ENCODE measurements at regions not wholly inside any gene's neighbourhood (a gene's known extent, or its start where the extent isn't known, plus 50 kb on each side); places are given as distances from the start of the nearest gene placed in this dataset.
"Not testable (repeated sequence)": the region's sequence is repeated elsewhere in the genome, so short reads cannot be mapped to it uniquely, and the experiment has no call there.

DNA sequence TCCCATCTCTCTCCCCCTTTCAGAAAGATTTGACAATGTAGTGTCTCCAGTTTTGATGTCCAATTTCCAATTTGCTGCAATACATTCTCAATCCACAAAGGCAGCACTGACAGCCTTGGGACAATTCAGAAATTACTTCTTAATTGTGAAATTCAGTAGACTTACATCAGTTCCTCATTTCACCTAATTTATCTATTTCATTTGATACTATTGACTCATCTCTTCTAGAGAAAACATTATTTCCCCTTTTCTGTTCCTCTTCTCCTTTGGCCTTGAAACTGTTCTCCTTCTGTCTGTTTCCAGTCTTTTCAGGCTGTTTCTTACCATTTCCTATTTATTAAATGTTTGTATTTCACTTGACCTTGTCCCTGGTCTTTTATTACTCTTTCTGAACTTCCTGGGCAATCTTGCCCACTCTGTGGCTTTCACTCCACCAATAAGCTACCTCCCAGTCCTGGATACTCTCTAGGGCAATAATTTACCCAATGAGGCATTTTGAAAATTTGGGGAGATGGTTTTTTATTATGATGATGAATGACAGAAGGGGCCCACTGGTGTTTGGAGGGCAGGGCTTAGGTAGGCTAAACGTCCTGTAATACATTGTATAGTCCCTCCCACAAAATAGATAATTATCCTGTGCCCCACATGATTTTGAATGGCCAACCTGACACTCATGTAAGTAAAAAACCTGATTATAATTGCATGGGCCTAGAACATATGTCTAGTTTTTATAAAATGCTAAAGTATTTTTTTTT, 498.0 kb upstream of the BOD1L1 start:
- no peak for DNase-seq

DNA sequence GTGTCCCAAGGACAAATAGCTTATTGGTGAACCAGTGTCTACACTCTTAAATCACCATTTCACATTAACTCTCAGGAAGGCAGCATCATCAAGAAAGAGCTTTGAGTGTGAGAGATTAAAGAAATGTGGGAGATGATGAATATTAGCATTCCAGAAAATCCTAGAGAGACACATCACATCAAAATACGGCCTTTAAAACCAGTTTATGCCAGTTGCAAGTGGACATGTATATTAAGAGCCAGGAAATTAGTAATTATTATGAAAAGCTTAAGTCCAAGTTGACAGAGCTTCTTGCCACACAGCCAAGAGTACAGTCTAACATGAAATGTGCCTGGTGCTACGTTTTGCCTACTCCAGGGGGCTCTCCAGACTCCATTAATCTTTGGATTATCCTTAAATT, 503.0 kb upstream of the BOD1L1 start:
- no peak for DNase-seq

- no peak for DNase-seq
These were observed 503.8 kb upstream of the BOD1L1 start for GRCh38 chr4:14131335-14131734.

DNA sequence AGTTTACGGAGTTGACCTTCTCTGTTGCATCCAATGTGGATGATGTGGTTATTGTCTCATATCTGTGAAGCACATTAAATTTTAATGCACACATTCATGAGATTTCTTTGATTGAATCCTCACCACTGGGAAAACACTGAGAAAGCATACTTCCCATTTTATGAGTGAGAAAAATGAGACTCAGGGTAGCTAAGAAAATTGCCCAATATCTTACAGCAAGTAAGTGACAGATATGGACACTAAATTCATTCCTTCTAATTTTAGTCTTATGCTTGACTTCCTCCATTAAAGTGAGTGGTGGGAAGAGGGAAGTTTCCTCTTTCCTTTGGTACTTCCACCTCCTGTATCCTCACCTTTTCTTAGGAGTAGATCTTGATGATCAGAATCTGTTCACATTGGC, 504.8 kb upstream of the BOD1L1 start:
- no peak for DNase-seq

GRCh38 chr4:14138106-14138505, 510.6 kb upstream of the BOD1L1 start:
- no peak for DNase-seq

GRCh38 chr4:14143892-14144291, 516.4 kb upstream of the BOD1L1 start:
- DNase-seq, result no peak

GRCh38 chr4:14149176-14150053, 521.9 kb upstream of the BOD1L1 start:
- DNase-seq, result no peak

DNA sequence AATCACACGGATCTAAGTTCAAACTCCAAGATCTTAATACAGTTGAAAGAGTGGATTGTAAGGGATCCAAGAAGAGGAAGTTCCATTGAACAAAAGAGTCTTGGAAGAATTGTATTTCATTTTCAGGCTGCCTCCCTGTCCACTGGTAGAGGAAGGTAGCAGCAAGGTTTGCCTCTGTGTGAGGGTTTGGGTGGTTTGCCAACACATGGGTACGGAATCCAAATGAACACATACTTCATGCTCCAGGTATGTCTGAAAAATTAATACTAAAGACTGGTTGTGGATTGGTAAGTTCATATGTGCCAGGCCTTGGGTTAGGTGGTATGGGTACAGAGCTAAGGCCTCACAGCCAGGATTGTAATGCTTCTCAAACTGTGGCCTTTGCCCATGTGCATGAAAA, 523.6 kb upstream of the BOD1L1 start:
- DNase-seq, result no peak

DNA sequence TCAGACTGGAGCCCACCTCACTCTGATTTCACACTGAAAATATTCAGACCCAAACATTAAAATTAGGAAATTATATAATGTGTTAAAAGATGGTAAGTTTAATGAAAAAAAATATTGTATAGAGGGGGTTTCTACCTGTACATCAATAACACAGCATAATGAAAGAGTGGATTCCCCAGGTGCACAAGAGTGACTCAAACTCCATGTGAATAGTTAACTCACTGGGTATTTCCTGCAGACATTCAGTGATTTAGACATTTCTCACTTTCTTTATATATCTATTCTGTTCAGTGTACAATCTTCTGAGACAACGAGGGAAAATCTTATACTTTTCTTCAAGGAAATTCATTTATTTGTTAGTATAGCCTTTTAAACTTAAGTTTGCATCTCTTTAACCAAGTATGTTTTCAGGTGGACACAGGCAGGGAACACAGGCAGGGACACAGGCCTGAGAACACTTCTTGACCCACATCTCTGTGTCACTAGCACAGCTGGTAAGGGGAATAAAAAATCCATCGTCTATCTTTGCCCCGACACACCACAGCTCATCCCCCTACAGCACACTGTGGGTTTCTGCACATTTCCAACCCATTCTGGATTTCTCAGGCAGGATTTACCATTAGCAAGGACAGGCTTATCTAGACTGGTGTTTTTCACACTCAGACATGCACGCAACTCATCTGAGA, 525.5 kb upstream of the BOD1L1 start:
- no peak for DNase-seq

GRCh38 chr4:14155803-14156202, 528.3 kb upstream of the BOD1L1 start:
- no peak for DNase-seq

- no peak for DNase-seq
These were observed 529.7 kb upstream of the BOD1L1 start for GRCh38 chr4:14157262-14157661.

- no peak for DNase-seq
These were observed 537.8 kb upstream of the BOD1L1 start for GRCh38 chr4:14165222-14165920.

DNA sequence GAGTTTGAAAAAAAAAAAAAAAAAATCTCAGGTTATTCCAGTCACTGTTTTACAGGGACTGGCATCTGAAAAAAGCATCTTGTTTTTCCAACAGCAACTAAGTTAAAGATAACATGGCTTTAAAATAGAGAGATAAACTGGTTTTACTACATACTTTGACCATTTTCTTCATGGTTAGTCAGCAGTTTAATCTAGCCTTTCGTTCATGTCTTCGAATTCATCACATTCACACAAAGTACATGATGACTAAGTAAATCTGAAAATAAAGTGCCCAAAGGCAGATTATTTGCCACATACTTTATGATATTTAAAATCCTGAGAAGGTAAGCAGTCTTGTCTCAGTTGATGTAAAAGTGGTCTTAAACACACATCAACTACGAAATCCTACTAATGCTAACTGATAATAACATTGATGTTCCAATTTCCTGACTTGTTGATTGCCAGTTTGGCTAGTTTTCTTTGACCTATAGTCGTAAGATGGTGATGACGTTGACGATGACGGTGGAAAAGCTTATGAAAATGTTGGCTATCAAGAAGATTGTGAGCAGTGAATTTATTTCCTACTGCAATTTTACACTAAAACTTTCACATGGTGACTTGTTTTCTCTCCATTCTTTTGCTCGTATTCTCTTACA, 540.5 kb upstream of the BOD1L1 start:
- DNase-seq, result no peak

DNA sequence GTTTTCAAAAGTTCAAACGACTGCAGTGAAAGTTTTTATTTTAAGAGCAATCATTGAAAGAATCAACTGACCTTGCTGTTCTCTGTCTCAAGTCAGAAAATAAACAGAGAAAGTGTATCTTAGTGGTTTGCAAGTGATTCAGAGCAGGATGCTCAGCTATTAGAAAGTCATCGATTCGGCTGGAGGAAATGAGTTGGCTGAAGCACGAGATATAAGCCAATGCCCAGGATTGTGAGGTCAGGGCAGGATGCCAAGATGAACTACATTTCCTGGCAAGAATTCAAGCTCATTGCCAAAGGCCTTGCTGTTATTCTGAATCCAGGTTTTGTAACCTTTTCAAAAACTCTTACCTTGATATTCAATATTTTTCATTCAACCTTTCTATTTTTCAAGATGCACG, 541.4 kb upstream of the BOD1L1 start:
- no peak for DNase-seq

DNA sequence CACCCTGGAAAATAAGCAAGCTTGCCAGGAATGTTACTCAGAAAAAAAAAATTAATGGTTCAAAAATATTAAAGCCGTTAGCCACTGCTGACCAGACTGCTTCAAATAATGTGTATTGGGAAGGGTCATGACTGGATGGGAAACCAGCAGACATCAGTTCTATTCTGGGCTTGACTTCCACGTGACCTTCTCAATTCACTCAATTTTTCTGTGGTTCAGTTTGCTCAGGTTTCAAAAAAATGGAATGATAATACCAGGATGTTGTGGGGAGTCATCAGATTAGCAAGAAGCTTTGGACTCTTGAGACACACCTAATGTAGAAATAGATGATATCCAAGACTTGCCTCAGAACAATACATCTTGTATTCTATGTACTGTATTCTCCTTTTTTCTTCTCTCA, 541.9 kb upstream of the BOD1L1 start:
- DNase-seq, result no peak

DNA sequence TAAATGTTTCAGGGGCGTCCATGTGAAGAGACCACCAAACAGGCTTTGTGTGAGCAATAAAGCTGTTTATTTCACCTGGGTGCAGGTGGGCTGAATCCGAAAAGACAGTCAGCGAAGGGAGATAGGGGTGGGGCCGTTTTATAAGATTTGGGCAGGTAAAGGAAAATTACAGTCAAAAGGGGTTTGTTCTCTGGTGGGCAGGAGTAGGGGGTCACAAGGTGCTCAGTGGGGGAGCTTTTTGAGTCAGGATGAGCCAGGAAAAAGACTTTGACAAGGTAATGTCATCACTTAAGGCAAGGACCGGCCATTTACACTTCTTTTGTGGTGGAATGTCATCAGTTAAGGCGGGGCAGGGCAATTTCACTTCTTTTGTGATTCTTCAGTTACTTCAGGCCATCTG, 542.4 kb upstream of the BOD1L1 start:
- not testable (repeated sequence) for DNase-seq

DNA sequence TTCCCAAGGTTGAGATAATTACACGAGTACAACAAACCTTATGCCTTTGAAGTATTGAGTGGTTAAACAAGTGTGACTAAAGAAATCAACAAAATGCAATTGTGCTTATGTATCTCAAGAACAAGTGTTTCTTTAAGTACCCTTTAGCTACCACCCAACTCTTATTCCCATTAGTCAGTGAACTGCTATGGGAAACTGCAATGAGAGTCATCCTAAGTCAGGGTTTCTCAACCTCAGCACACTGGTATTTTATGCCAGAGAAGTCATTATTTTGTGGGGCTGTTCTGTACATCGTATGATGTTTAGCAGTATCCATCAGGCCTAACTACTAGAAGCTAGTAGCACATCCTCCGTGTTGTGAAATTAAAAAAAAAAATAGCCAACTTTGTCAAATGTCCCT, 549.1 kb upstream of the BOD1L1 start:
- no peak for DNase-seq

GRCh38 chr4:14177987-14178386, 550.5 kb upstream of the BOD1L1 start:
- DNase-seq, result no peak

- DNase-seq, result no peak
These were observed 550.9 kb upstream of the BOD1L1 start for GRCh38 chr4:14178421-14178820.

DNA sequence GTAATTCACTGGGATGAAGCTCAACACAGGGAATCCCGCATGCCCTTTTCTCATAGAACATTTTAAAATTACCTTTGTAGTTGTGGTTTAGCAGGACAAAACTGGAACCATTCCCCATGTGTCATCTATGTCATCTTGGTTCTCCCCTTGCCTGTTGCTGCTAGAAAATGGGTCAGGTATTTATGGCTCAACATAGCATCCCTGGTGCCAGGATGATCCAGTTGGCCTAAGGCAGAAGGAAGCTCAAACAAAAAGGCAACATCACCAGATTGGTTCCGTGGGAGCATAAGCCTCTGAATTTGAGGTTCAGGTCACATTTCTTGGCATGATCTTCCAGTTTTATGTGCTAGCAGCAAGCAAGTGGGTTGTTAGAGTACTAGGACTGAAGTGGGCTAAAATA, 552.6 kb upstream of the BOD1L1 start:
- no peak for DNase-seq

DNA sequence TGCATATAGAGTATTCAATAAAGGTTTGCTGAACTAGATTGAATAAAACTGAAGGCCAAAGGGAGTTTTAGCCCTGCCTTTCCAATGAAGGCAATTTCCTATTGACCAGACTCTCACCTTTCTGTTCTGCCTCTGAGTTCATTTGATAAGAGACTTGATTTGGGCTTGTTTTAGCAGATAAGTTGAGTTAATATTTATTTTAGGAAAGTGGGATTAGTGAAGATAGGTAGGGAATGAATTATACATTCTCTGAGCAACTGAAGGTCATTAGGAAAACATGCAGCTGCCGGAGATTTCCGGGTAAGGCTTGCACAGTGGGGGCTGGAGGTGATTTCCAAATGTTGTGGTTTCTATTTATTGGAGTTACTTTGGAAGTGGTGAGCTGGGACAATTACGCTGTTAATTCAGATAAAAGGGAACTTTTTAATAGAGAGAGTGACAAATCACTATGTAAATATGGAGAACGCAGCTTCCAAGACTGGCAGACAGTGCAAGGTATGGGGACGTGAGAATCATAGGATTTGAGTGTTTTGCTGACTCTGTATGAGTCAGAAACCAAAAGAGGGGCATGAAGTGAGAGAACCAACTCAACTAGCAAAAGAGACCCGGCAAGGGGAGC, 553.6 kb upstream of the BOD1L1 start:
- DNase-seq, result no peak

DNA sequence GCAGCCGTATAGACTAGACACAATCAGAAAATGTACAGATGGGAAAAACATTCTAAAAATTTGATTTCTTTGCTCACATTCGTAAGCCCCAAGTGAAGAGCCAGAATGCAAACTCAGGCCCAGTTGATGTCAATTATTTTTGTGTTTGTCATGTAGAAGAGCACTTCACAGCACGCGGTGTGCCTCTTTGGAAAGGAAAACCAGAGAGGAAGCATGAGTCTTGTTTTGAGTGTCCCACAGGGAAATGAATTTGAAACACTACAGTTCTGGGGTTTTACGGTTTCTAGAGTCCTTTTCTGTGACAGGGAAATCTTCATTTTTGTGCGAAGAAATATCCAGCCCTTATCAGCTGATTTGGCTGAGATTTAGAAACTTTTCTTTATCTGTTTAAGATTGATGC, 554.6 kb upstream of the BOD1L1 start:
- DNase-seq, result no peak
